GM12872 (cell line): ENCODE measurements at regions not wholly inside any gene's neighbourhood (a gene's known extent, or its start where the extent isn't known, plus 50 kb on each side); places are given as distances from the start of the nearest gene placed in this dataset.

Experiments used
- CTCF ChIP-seq: IDR thresholded peaks from 3 replicates; pipeline ENCODE4 v1.5.1; 2011; ENCODE audit warnings: low read depth, mild to moderate bottlenecking, low read length, moderate library complexity; ENCODE audit not compliant: insufficient read depth

DNA sequence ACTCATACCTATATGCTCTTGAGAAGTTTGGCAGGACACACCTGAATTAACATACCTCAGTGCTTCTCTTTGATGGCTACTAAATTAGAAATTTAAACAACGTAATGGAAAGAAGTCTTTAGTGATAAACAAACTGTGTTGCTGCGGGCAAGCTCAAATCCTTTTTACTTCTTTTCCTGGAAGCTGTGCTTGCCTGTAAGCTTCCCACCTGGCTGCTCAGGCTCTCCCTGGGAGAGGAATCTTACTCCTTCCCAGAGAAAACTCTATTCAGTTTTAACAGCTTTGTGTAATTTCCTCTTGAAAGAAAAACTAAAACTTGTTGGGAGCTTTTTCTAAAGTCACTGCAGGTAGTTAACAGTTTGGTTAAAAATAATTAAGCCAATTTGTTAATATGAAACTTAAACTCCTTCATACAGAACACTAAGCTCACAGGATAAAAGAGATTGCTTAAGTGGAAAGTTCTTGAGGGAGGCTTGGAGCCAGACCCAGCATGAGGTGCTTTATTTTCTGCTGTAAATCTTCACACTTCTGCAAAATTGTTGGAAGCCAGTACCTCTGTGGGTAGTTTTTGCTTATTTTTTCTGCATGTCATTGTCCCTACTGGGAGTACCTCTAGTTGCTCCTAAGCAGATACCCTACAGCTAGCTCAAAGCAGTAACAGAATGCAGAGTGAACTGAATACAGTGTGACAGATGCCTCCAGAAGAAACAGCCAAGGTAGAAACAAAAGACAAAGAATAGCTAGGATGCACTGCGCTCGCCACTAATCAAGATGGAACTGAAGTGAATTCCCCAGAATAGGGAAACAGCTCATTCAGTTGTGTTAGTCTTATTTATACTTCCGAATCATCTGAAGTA lies 1253.0 kb downstream of the PCDH17 start:
- no peak for TF ChIP-seq CTCF

GRCh38 chr13:58889474-58889873 lies 1257.9 kb downstream of the PCDH17 start:
- no peak for TF ChIP-seq CTCF

GRCh38 chr13:58893396-58893795 lies 1261.9 kb downstream of the PCDH17 start:
- no peak for TF ChIP-seq CTCF

DNA sequence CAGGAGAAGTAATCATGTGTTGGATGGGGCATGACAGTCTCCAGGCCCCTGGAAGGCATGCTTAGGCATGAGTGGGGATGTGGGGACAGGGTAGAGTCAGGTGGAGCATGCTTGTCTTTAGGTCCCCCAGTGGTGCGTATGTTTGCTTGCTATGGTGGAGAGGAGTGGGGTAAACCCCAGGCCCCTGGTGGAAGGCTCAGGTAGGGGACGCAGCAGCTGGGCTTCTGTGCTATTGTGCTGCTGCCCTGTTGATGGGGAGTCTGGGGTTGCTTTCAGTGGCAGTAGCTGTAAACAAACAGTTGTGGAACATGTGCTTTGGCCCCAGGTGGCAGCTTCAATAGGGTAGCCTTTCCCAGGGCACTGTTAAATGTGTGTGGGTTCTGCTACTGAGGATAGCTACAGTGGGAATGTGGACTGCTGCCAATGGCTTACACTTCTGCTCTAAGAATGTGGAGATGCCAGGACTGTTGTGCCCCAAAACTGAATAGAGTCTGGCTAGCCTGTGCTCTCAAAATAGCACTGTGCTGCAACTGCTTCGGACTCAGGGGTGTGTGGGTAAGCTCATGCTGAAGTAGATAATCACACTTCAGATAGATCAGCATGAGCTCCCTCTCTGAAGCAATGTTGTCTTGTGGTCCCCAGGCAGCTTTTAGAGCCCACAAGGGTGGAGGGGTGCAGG lies 1257.3 kb downstream of the DIAPH3 start:
- no peak for TF ChIP-seq CTCF

DNA sequence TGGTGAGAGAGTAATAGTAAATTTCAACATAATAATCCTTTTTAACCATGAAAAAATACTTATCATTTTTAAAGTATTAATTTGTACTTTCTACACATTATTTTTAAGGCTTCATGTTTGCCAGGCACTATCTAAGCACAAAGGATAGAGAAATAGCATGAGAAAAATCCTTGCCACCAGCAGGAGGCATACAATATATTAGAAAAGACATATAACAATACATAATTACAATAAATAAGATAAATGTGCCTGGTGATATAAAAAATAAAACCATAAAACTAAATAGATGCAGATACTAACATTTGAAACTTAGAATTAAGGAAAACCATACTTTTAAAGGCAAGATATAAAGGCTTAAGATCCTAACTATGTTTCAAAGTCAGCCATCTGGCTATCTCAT lies 1256.4 kb downstream of the DIAPH3 start:
- TF ChIP-seq CTCF, result no peak

- TF ChIP-seq CTCF, result no peak
Measured at GRCh38 chr13:58908019-58908679, 1255.6 kb downstream of the DIAPH3 start.

GRCh38 chr13:58919551-58919950 lies 1244.2 kb downstream of the DIAPH3 start:
- TF ChIP-seq CTCF, result no peak
